RWPE1 (cell line): ENCODE measurements at regions not wholly inside any gene's neighbourhood (a gene's known extent, or its start where the extent isn't known, plus 50 kb on each side); places are given as distances from the start of the nearest gene placed in this dataset.

Experiments
- CTCF ChIA-PET: fragments of 350-600 bp; sonication (Branson Sonifier 250); formaldehyde crosslinking; extraction: SDS; loops from one replicate; lab custom pipeline; 2021; lab: Yijun Ruan, JAX
- POLR2A ChIA-PET: fragments of 400-600 bp; formaldehyde crosslinking; extraction: SDS; loops from one replicate; lab custom pipeline; 2020; ENCODE audit warnings: antibody characterized with exemption; ENCODE audit not compliant: low non-redundant PET; lab: Yijun Ruan, JAX
- DNase-seq: peaks from one replicate; pipeline ENCODE4 v3.0.0; 2012; ENCODE audit warnings: low spot score
- H3K27ac ChIP-seq: fragments of 450-650 bp; 2 replicates; pipeline ENCODE4 v1.5.1; 2017
- TF ChIP-seq, protein P1 (sequence below): fragments of 450-650 bp; conservative IDR thresholded peaks from 2 replicates; pipeline ENCODE4 v1.5.1; 2017; ENCODE audit warnings: low read depth, mild to moderate bottlenecking

DNA sequence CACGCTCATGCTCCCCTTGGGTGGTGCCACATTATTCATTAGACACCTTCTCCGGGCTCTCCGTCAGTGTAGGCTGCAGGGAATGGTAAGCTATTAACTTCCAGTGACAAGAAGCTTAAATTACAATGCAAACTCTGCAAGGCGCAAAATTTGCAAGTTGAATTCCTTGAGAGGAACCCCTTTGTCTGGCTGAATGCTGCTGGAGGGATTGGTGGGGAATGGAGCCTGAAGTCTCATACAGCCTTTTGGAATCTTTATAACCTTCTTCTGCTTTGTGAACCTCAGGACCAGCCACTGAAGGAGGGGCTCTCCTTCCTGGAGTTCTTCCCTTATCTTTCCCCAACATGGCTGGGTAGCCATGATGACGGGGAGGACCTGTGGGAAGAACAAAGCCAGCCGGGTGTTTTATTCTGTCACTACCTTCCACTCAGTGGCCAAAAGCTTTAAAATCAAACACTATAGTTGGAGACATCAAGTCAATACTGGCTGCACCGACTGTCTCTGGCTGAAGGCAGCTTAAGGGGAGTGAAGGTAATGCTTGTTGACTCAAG lies 220.9 kb upstream of the EPHA4 start:
- ChIA-PET POLR2A (no interaction called here), CTCF (interaction anchor here (0.6 kb wide), 1 partner anchor 1106 kb away, joined by 3 read pairs; no protein-coding TSS in a partner anchor)
- no peak for DNase-seq
- no peak overlapping the region for H3K27ac ChIP-seq
- TF ChIP-seq, protein P1, sequence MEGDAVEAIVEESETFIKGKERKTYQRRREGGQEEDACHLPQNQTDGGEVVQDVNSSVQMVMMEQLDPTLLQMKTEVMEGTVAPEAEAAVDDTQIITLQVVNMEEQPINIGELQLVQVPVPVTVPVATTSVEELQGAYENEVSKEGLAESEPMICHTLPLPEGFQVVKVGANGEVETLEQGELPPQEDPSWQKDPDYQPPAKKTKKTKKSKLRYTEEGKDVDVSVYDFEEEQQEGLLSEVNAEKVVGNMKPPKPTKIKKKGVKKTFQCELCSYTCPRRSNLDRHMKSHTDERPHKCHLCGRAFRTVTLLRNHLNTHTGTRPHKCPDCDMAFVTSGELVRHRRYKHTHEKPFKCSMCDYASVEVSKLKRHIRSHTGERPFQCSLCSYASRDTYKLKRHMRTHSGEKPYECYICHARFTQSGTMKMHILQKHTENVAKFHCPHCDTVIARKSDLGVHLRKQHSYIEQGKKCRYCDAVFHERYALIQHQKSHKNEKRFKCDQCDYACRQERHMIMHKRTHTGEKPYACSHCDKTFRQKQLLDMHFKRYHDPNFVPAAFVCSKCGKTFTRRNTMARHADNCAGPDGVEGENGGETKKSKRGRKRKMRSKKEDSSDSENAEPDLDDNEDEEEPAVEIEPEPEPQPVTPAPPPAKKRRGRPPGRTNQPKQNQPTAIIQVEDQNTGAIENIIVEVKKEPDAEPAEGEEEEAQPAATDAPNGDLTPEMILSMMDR, result no peak

GRCh38 chr2:221791844-221792243 lies 219.7 kb upstream of the EPHA4 start:
- no peak for DNase-seq
- ChIA-PET POLR2A (no interaction called here), CTCF (no interaction called here)
- no peak overlapping the region for H3K27ac ChIP-seq
- TF ChIP-seq, protein P1, result no peak

DNA sequence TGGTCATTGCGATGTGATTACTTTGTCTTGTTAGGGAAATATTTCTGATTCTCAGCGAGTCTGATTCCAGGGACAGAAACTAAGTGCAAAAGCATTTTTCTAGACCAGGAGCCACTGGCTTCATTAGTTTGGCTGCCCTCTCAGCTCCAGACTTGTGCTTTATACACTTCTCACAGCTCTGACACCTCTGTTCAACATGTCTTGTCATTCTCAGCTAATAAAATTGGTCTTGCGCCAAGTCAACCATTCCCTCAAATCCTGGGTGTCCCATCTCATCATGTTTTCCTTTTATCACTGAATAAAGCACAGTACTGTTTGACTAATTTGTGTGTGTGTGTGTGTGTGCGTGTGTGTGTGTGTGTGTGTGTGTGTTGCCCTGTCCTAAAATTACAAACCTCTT lies 215.5 kb upstream of the EPHA4 start:
- TF ChIP-seq, protein P1, result no peak
- DNase-seq, result no peak
- no peak overlapping the region for H3K27ac ChIP-seq
- ChIA-PET POLR2A (no interaction called here), CTCF (no interaction called here)

DNA sequence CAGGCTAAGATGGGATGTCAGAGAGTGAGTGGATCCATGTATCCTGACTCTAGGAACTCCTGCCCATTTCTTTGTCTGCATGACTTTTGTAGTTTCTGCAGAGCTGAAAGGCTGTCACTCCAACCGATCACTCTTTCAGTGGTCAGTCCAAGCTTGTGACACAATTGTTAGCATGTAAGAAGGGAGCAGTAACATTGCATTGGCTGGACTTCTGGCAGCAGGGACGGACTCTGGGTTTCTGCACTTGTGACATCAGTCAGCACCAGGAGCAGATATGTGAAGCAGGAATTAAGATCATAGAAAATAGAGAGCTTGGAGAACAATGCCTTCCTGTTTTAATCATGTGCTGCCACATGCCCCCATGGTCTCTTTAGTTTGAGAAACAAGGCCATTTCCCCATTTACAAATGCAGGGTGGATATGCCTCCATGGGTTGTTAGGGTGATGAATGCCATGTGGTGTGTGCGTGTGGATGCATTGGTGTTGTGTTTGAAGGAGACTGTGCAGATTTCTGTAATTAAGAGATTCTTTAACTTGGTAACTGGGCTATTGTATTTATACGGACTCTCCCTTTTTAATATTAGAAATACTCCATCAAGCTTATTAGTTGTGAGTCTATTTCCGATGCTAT lies 214.3 kb upstream of the EPHA4 start:
- TF ChIP-seq, protein P1, result no peak
- no peak overlapping the region for H3K27ac ChIP-seq
- POLR2A ChIA-PET, result no interaction called here
- no peak for DNase-seq
- CTCF ChIA-PET, result no interaction called here

DNA sequence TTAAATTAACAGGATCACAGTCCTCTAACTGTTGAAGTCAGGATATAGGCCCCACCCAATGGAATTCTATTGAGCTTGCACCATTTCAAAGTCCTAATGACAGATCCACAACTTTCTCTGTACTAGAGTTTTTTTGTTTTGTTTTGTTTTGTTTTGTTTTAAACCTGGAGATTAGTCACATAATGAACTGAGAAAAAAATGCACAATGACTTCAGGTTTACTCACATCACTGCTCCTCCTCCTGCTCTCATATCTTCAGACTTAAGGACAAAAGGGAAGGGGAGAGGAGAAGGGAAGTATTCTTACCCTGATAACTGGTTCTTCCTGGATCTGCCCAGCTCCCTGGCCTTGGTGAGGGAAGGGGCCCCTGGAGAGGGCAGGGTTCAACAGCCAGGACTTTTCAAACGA lies 208.2 kb upstream of the EPHA4 start:
- ChIA-PET CTCF (no interaction called here), POLR2A (no interaction called here)
- TF ChIP-seq, protein P1, result no peak
- DNase-seq, result peak; percentile 45
- no peak overlapping the region for H3K27ac ChIP-seq

- POLR2A ChIA-PET, result no interaction called here
- TF ChIP-seq, protein P1, result no peak
- no peak overlapping the region for H3K27ac ChIP-seq
- DNase-seq, result no peak
- CTCF ChIA-PET, result no interaction called here
These were observed 207.5 kb upstream of the EPHA4 start for GRCh38 chr2:221779614-221780067.
